WTC11 (cell line): ENCODE measurements at regions not wholly inside any gene's neighbourhood (a gene's known extent, or its start where the extent isn't known, plus 50 kb on each side); places are given as distances from the start of the nearest gene placed in this dataset.

Experiments used
- CBFB ChIP-seq: sonication (generic); formaldehyde crosslinking; IDR thresholded peaks from 2 replicates; pipeline ENCODE4 v1.8.1; 2022; ENCODE audit warnings: mild to moderate bottlenecking, low read depth, missing genetic modification reagents
- CTCF ChIP-seq: fragments of 200-600 bp; IDR thresholded peaks from 2 replicates; pipeline ENCODE4 v1.8.0; 2022; ENCODE audit warnings: antibody characterized with exemption
- ETV6 ChIP-seq: sonication (generic); formaldehyde crosslinking; IDR thresholded peaks from 2 replicates; pipeline ENCODE4 v1.8.1; 2022; ENCODE audit warnings: mild to moderate bottlenecking, missing genetic modification reagents
- FOXJ3 ChIP-seq: sonication (generic); formaldehyde crosslinking; IDR thresholded peaks from 2 replicates; pipeline ENCODE4 v1.9.0; 2021; ENCODE audit warnings: missing genetic modification reagents, mild to moderate bottlenecking, borderline replicate concordance
- HMGXB4 ChIP-seq: sonication (generic); formaldehyde crosslinking; IDR thresholded peaks from 2 replicates; pipeline ENCODE4 v1.8.1; 2023; ENCODE audit warnings: mild to moderate bottlenecking, moderate library complexity, missing genetic modification reagents
- MAX ChIP-seq: sonication (generic); formaldehyde crosslinking; IDR thresholded peaks from 2 replicates; pipeline ENCODE4 v1.8.0; 2022; ENCODE audit warnings: mild to moderate bottlenecking, missing genetic modification reagents
- MXD4 ChIP-seq: fragments of 250-450 bp; sonication (Bioruptor Pico); IDR thresholded peaks from 2 replicates; pipeline ENCODE4 v1.8.0; 2021; ENCODE audit warnings: mild to moderate bottlenecking, moderate library complexity, borderline replicate concordance
- NFATC4 ChIP-seq: fragments of 250-450 bp; sonication (Bioruptor Pico); IDR thresholded peaks from 2 replicates; pipeline ENCODE4 v1.9.0; 2021; ENCODE audit warnings: mild to moderate bottlenecking
- SP1 ChIP-seq: sonication (generic); formaldehyde crosslinking; conservative IDR thresholded peaks from 2 replicates; pipeline ENCODE4 v1.8.1; 2022; ENCODE audit warnings: missing genetic modification reagents
- TEAD1 ChIP-seq: sonication (generic); formaldehyde crosslinking; IDR thresholded peaks from 2 replicates; pipeline ENCODE4 v1.8.0; 2022; ENCODE audit warnings: mild to moderate bottlenecking, missing genetic modification reagents
- TEAD4 ChIP-seq: sonication (generic); formaldehyde crosslinking; IDR thresholded peaks from 2 replicates; pipeline ENCODE4 v1.8.0; 2022; ENCODE audit warnings: mild to moderate bottlenecking, missing genetic modification reagents
- ZNF423 ChIP-seq: fragments of 250-450 bp; sonication (Bioruptor Pico); IDR thresholded peaks from 2 replicates; pipeline ENCODE4 v2.1.2; 2022; ENCODE audit warnings: mild to moderate bottlenecking, moderate library complexity
- ZNF512 ChIP-seq: sonication (generic); formaldehyde crosslinking; IDR thresholded peaks from 2 replicates; pipeline ENCODE4 v1.8.1; 2022; ENCODE audit warnings: missing genetic modification reagents, borderline replicate concordance

- TF ChIP-seq CBFB (CRISPR knock-in tag): no peak
- TF ChIP-seq TEAD4 (CRISPR knock-in tag): no peak
- TF ChIP-seq ZNF512: no peak
- no peak for TF ChIP-seq TEAD1
- TF ChIP-seq CTCF: no peak
- no peak for TF ChIP-seq FOXJ3
- no peak for TF ChIP-seq NFATC4 (CRISPR knock-in tag)
- TF ChIP-seq MXD4 (CRISPR knock-in tag): no peak
- TF ChIP-seq ZNF423 (CRISPR knock-in tag): no peak
- TF ChIP-seq MAX: no peak
- no peak for TF ChIP-seq SP1 (CRISPR knock-in tag)
- TF ChIP-seq ETV6 (CRISPR knock-in tag): no peak
- TF ChIP-seq HMGXB4 (CRISPR knock-in tag): no peak
These were observed 264.2 kb downstream of the SLC6A15 start for GRCh38 chr12:84648425-84648824.
